Osteocyte (in vitro differentiated cells): ENCODE measurements at regions not wholly inside any gene's neighbourhood (a gene's known extent, or its start where the extent isn't known, plus 50 kb on each side); places are given as distances from the start of the nearest gene placed in this dataset.

ENCODE experiments used
- DNase-seq: peaks from one replicate; pipeline ENCODE4 v3.0.0; 2021; ENCODE audit warnings: mixed read lengths; ENCODE audit not compliant: unreplicated experiment; ENCODE audit errors: extremely low spot score
- H3K27ac Mint-ChIP-seq: one replicate; pipeline ENCODE4 v1.8.0; 2021; ENCODE audit warnings: mild to moderate bottlenecking, mixed read lengths; ENCODE audit not compliant: unreplicated experiment
- H3K27me3 Mint-ChIP-seq: one replicate; pipeline ENCODE4 v1.8.0; 2021; ENCODE audit warnings: mixed read lengths; ENCODE audit not compliant: unreplicated experiment
- H3K36me3 Mint-ChIP-seq: one replicate; pipeline ENCODE4 v1.8.0; 2021; ENCODE audit warnings: mixed read lengths; ENCODE audit not compliant: unreplicated experiment
- H3K4me1 Mint-ChIP-seq: one replicate; pipeline ENCODE4 v1.8.0; 2021; ENCODE audit warnings: mixed read lengths; ENCODE audit not compliant: unreplicated experiment
- H3K4me3 Mint-ChIP-seq: one replicate; pipeline ENCODE4 v1.8.0; 2021; ENCODE audit warnings: mild to moderate bottlenecking, moderate library complexity, mixed read lengths; ENCODE audit not compliant: unreplicated experiment
- H3K9me3 Mint-ChIP-seq: one replicate; pipeline ENCODE4 v1.8.0; 2021; ENCODE audit warnings: mixed read lengths; ENCODE audit not compliant: unreplicated experiment
- CTCF ChIP-seq: fragments of 200-600 bp; sonication (generic); IDR thresholded peaks from 2 replicates; pipeline ENCODE4 v1.5.0; 2021; ENCODE audit warnings: antibody characterized with exemption, mild to moderate bottlenecking, moderate library complexity

- Mint-ChIP-seq H3K27ac (no peak overlapping the region), H3K4me1 (no peaks in the 10 kb centered on the region), H3K27me3 (no peaks in the 10 kb centered on the region), H3K4me3 (no peak overlapping the region), H3K36me3 (no peaks in the 10 kb centered on the region), H3K9me3 (no peaks in the 10 kb centered on the region)
- TF ChIP-seq CTCF: peak; percentile 42
- DNase-seq: no peak
Measured at GRCh38 chr5:162209005-162209605, 141.5 kb downstream of the GABRG2 start.

- Mint-ChIP-seq H3K4me3 (no peak overlapping the region), H3K36me3 (no peaks in the 10 kb centered on the region)
Measured at GRCh38 chr5:162214551-162214950, 147.0 kb downstream of the GABRG2 start.

GRCh38 chr5:162217037-162217436 lies 149.5 kb downstream of the GABRG2 start:
- H3K4me1 Mint-ChIP-seq: no peaks in the 10 kb centered on the region
- no peaks in the 10 kb centered on the region for H3K36me3 Mint-ChIP-seq
- no peak for DNase-seq
- H3K27ac Mint-ChIP-seq: no peak overlapping the region
- no peak for TF ChIP-seq CTCF
- peaks cover 22% of the 10 kb centered on the region for H3K9me3 Mint-ChIP-seq
- no peak overlapping the region for H3K4me3 Mint-ChIP-seq
- no peaks in the 10 kb centered on the region for H3K27me3 Mint-ChIP-seq

More at GRCh38 chr5:162214551-162214950, 147.0 kb downstream of the GABRG2 start:
- TF ChIP-seq CTCF: no peak
- Mint-ChIP-seq H3K9me3 (peaks cover 15% of the 10 kb centered on the region), H3K27ac (no peak overlapping the region), H3K27me3 (no peaks in the 10 kb centered on the region), H3K4me1 (no peaks in the 10 kb centered on the region)
- DNase-seq: no peak

GRCh38 chr5:162221910-162222309 lies 154.3 kb downstream of the GABRG2 start:
- H3K27ac Mint-ChIP-seq: no peak overlapping the region
- peaks cover 36% of the 10 kb centered on the region for H3K9me3 Mint-ChIP-seq
- no peak for TF ChIP-seq CTCF
- no peaks in the 10 kb centered on the region for H3K36me3 Mint-ChIP-seq
- no peaks in the 10 kb centered on the region for H3K27me3 Mint-ChIP-seq
- no peaks in the 10 kb centered on the region for H3K4me1 Mint-ChIP-seq
- no peak for DNase-seq
- no peak overlapping the region for H3K4me3 Mint-ChIP-seq

- H3K27me3 Mint-ChIP-seq: no peaks in the 10 kb centered on the region
Measured at GRCh38 chr5:162227075-162227474, 159.5 kb downstream of the GABRG2 start.

More at GRCh38 chr5:162227075-162227474, 159.5 kb downstream of the GABRG2 start:
- DNase-seq: no peak
- Mint-ChIP-seq H3K4me1 (no peaks in the 10 kb centered on the region), H3K4me3 (no peak overlapping the region), H3K36me3 (no peaks in the 10 kb centered on the region), H3K27ac (no peak overlapping the region), H3K9me3 (peaks cover 31% of the 10 kb centered on the region)
- no peak for TF ChIP-seq CTCF
